Spinal cord (tissue), 9 donors: ENCODE measurements at regions not wholly inside any gene's neighbourhood (a gene's known extent, or its start where the extent isn't known, plus 50 kb on each side); places are given as distances from the start of the nearest gene placed in this dataset.

Source experiments
- DNase-seq, 6 donors: peaks; one replicate each; pipeline versions ENCODE4 v3.0.0 to v3.0.0-alpha.2; 2013 to 2015; ENCODE audit warnings: low spot score in 6 of 6, low read depth in 4 of 6
- H3K27ac ChIP-seq: one replicate; pipeline ENCODE4 v1.5.1; 2013; ENCODE audit warnings: low read depth, low read length, control low read depth
- H3K27me3 ChIP-seq: one replicate; pipeline ENCODE4 v1.6.1; 2013; ENCODE audit warnings: low read length; ENCODE audit not compliant: control insufficient read depth, insufficient read depth
- H3K36me3 ChIP-seq: one replicate; pipeline ENCODE4 v1.6.1; 2013; ENCODE audit warnings: low read length; ENCODE audit not compliant: control insufficient read depth, insufficient read depth
- H3K4me1 ChIP-seq: one replicate; pipeline ENCODE4 v1.6.1; 2013; ENCODE audit warnings: low read length; ENCODE audit not compliant: control insufficient read depth, insufficient read depth
- H3K4me3 ChIP-seq: one replicate; pipeline ENCODE4 v1.5.1; 2013; ENCODE audit warnings: low read depth, low read length, control low read depth
- H3K9me3 ChIP-seq: one replicate; pipeline ENCODE4 v1.6.1; 2013; ENCODE audit warnings: low read length; ENCODE audit not compliant: control insufficient read depth, insufficient read depth
- WGBS: methylation state at CpG from one replicate; pipeline ENCODE4 v1.1.5; 2013; ENCODE audit warnings: missing lambda C conversion rate; ENCODE audit not compliant: insufficient coverage; 5-methylcytosine and 5-hydroxymethylcytosine counted together
- donor health status: healthy.

GRCh38 chr17:70646673-70647072, 477.3 kb downstream of the KCNJ2 start:
- Histone ChIP-seq H3K27ac (no peak overlapping the region), H3K9me3 (no peaks in the 10 kb centered on the region), H3K36me3 (no peaks in the 10 kb centered on the region), H3K27me3 (no peaks in the 10 kb centered on the region), H3K4me1 (no peaks in the 10 kb centered on the region), H3K4me3 (no peak overlapping the region)
- no CpG with 5 or more reads among the region's 1 CpG for WGBS
- no peak for DNase-seq

GRCh38 chr17:70648166-70648565, 478.8 kb downstream of the KCNJ2 start:
- no peak for DNase-seq

GRCh38 chr17:70653850-70654249, 484.5 kb downstream of the KCNJ2 start:
- no peak for DNase-seq
- no CpG with 5 or more reads among the region's 3 CpGs for WGBS
- no peaks in the 10 kb centered on the region for H3K36me3 ChIP-seq
- no peak overlapping the region for H3K4me3 ChIP-seq
- H3K27me3 ChIP-seq, result no peaks in the 10 kb centered on the region
- H3K9me3 ChIP-seq, result no peaks in the 10 kb centered on the region
- no peaks in the 10 kb centered on the region for H3K4me1 ChIP-seq
- H3K27ac ChIP-seq, result peak overlapping the region; percentile 67

More at GRCh38 chr17:70648166-70648565, 478.8 kb downstream of the KCNJ2 start:
- Histone ChIP-seq H3K36me3 (no peaks in the 10 kb centered on the region), H3K4me1 (no peaks in the 10 kb centered on the region), H3K4me3 (no peak overlapping the region), H3K27me3 (no peaks in the 10 kb centered on the region), H3K27ac (no peak overlapping the region), H3K9me3 (no peaks in the 10 kb centered on the region)

- no CpG with 5 or more reads among the region's 3 CpGs for WGBS
- no peak overlapping the region for H3K4me3 ChIP-seq
- H3K27me3 ChIP-seq, result no peaks in the 10 kb centered on the region
- H3K9me3 ChIP-seq, result no peaks in the 10 kb centered on the region
- H3K36me3 ChIP-seq, result no peaks in the 10 kb centered on the region
- peak in 4 of 6 donors; percentile 48 to 90 (median 69) for DNase-seq
- H3K4me1 ChIP-seq, result no peaks in the 10 kb centered on the region
- peak overlapping the region; percentile 67 for H3K27ac ChIP-seq
Observed at GRCh38 chr17:70654706-70655105, 485.4 kb downstream of the KCNJ2 start.

- Histone ChIP-seq H3K27ac (peak overlapping the region; percentile 73), H3K4me1 (no peaks in the 10 kb centered on the region), H3K27me3 (no peaks in the 10 kb centered on the region), H3K9me3 (no peaks in the 10 kb centered on the region), H3K4me3 (no peak overlapping the region), H3K36me3 (no peaks in the 10 kb centered on the region)
- DNase-seq, result peak; percentile 62 to 93 (median 76)
- WGBS, result no CpG with 5 or more reads among the region's 2 CpGs
Observed at GRCh38 chr17:70655176-70655958, 486.0 kb downstream of the KCNJ2 start.

GRCh38 chr17:70658317-70658716, 489.0 kb downstream of the KCNJ2 start:
- Histone ChIP-seq H3K27me3 (no peaks in the 10 kb centered on the region), H3K36me3 (no peaks in the 10 kb centered on the region), H3K4me1 (no peaks in the 10 kb centered on the region), H3K27ac (no peak overlapping the region), H3K4me3 (no peak overlapping the region), H3K9me3 (no peaks in the 10 kb centered on the region)
- no peak for DNase-seq
- WGBS, result 60% methylated on average over 1 of the region's 3 CpGs

GRCh38 chr17:70658840-70659239, 489.5 kb downstream of the KCNJ2 start:
- no CpG with 5 or more reads among the region's 2 CpGs for WGBS
- no peaks in the 10 kb centered on the region for H3K9me3 ChIP-seq
- no peaks in the 10 kb centered on the region for H3K27me3 ChIP-seq
- no peak overlapping the region for H3K27ac ChIP-seq
- no peaks in the 10 kb centered on the region for H3K4me1 ChIP-seq
- H3K4me3 ChIP-seq, result no peak overlapping the region
- DNase-seq, result no peak
- H3K36me3 ChIP-seq, result no peaks in the 10 kb centered on the region

GRCh38 chr17:70661342-70662222, 492.2 kb downstream of the KCNJ2 start:
- DNase-seq, result peak in 1 of 6 donors; percentile 84
- Histone ChIP-seq H3K27me3 (no peaks in the 10 kb centered on the region), H3K36me3 (no peaks in the 10 kb centered on the region), H3K27ac (no peak overlapping the region), H3K9me3 (no peaks in the 10 kb centered on the region), H3K4me1 (no peaks in the 10 kb centered on the region), H3K4me3 (no peak overlapping the region)
- 45% methylated on average over 4 of the region's 10 CpGs for WGBS

- no peak overlapping the region for H3K4me3 ChIP-seq
- no peaks in the 10 kb centered on the region for H3K9me3 ChIP-seq
- H3K36me3 ChIP-seq, result no peaks in the 10 kb centered on the region
- no peaks in the 10 kb centered on the region for H3K27me3 ChIP-seq
- 97% methylated on average over 9 of the region's 10 CpGs for whole genome bisulfite sequencing
- H3K4me1 ChIP-seq, result no peaks in the 10 kb centered on the region
- no peak for DNase-seq
- H3K27ac ChIP-seq, result no peak overlapping the region
Observed at GRCh38 chr17:70668276-70668937, 499.1 kb downstream of the KCNJ2 start.
